Right lobe of liver (tissue), 6 donors: ENCODE measurements at regions not wholly inside any gene's neighbourhood (a gene's known extent, or its start where the extent isn't known, plus 50 kb on each side); places are given as distances from the start of the nearest gene placed in this dataset.
A peak's percentile ranks its signal among the peaks of the same experiment; 100 is the strongest.

Experiments used
- ATAC-seq, 4 donors: fragments of 200-7000 bp; cut with Tn5 transposase; one replicate each; pipeline ENCODE4 v1.9.1; 2020; ENCODE audit warnings: mild to moderate bottlenecking in 4 of 4, moderate library complexity in 4 of 4
- DNase-seq, 3 donors: peaks; one replicate each; pipeline ENCODE4 v3.0.0-alpha.2; 2020
- H3K27ac ChIP-seq, 3 donors: fragments of 200-600 bp; one replicate each; pipeline ENCODE4 v1.8.0; 2022
- H3K27me3 ChIP-seq, 2 donors: fragments of 200-600 bp; one replicate each; pipeline ENCODE4 v1.8.0; 2022
- H3K36me3 ChIP-seq, 4 donors: fragments of 200-600 bp; sonication (generic) in 1 of 4; one replicate each; pipeline versions ENCODE4 v1.5.1 to v1.8.0; 2017 to 2022; ENCODE audit warnings: control low read depth in 1 of 4
- H3K4me1 ChIP-seq, 4 donors: fragments of 200-600 bp; sonication (generic) in 1 of 4; one replicate each; pipeline versions ENCODE4 v1.5.1 to v1.8.0; 2017 to 2022; ENCODE audit warnings: control low read depth in 1 of 4
- H3K4me3 ChIP-seq, 3 donors: fragments of 200-600 bp; one replicate each; pipeline ENCODE4 v1.8.0; 2022
- H3K9me3 ChIP-seq, 4 donors: fragments of 200-600 bp; sonication (generic) in 1 of 4; one replicate each; pipeline versions ENCODE4 v1.5.1 to v1.8.0; 2017 to 2022; ENCODE audit warnings: control low read depth in 1 of 4
- POLR2A ChIP-seq: fragments of 450-650 bp; IDR thresholded peaks from one replicate; pipeline ENCODE4 v1.6.1; 2017; ENCODE audit warnings: antibody characterized with exemption, mild to moderate bottlenecking
- WGBS: methylation state at CpG from one replicate; pipeline ENCODE4 v1.1.6; 2018; ENCODE audit warnings: low coverage, low lambda C conversion rate; ENCODE audit not compliant: insufficient coverage; ENCODE audit errors: missing lambda C conversion rate; 5-methylcytosine and 5-hydroxymethylcytosine counted together
- intact Hi-C, 2 donors: fragments of 100-400 bp; cut with DNase I; formaldehyde crosslinking; loops; one replicate each; pipeline versions ENCODE4 v1.11.2 to v1.14.1; 2022
- TF ChIP-seq, protein P1 (sequence below), 4 donors: fragments of 200-600 bp in 3 of 4; fragments of 450-650 bp in 1 of 4; IDR thresholded peaks; one replicate each; pipeline versions ENCODE4 v1.5.1 to v1.8.0; 2016 to 2022; ENCODE audit warnings: antibody characterized with exemption in 4 of 4, mild to moderate bottlenecking in 2 of 4
- donor health status: DM: no; HTN: yes; CAD: no.
- donor health status: DM: no; HTN: no; CAD: no.
- donor health status: DM: no; HTN: no; CAD: no.
- donor health status: DM: no; HTN: yes; CAD: no.
- donor health status: DM: no; HTN: yes; CAD: no.

DNA sequence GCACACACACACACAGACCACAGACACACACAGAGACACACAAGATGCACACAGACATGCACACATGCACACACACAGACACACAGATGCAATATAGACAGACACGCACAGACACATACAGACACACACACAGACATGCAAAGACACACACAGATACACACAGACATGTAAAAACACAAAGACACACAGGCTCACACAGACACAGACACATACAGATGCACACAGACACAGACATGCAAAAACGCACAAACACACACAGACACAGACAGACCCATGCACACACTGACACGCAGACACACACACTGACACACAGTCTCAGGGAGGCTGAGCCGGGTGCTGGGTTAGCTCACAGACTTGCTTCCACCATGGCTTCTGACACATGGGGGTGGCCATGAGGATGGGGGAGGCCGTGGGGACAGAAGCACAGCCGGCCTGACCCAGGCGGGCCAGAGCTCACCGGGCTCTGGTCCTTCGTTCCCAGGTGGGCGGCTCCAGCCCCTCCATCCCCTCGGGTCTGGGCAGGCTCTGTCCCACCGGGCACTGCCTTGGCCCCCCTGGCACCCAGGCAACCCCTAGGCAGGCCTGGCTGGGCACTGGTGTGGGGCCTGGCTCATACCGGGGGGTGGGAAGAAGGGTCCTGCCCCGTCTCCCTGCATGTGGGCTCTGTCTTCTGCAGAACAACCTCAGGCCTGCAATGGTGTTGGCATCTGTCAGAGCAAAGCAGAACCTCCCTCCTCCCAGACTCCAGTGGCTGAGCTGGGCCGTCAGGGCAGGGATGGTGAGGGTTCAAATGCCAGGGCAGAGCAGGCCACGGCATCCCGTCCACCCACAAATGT lies 1489.5 kb downstream of the BRD1 start:
- ATAC-seq, result no peak
- H3K27me3 ChIP-seq, result no peaks in the 10 kb centered on the region
- no peak overlapping the region for H3K4me3 ChIP-seq
- 74% methylated on average over 3 of the region's 17 CpGs for WGBS
- no peaks in the 10 kb centered on the region for H3K4me1 ChIP-seq
- H3K36me3 ChIP-seq, result no peaks in the 10 kb centered on the region
- no peak for TF ChIP-seq POLR2A
- TF ChIP-seq, protein P1, sequence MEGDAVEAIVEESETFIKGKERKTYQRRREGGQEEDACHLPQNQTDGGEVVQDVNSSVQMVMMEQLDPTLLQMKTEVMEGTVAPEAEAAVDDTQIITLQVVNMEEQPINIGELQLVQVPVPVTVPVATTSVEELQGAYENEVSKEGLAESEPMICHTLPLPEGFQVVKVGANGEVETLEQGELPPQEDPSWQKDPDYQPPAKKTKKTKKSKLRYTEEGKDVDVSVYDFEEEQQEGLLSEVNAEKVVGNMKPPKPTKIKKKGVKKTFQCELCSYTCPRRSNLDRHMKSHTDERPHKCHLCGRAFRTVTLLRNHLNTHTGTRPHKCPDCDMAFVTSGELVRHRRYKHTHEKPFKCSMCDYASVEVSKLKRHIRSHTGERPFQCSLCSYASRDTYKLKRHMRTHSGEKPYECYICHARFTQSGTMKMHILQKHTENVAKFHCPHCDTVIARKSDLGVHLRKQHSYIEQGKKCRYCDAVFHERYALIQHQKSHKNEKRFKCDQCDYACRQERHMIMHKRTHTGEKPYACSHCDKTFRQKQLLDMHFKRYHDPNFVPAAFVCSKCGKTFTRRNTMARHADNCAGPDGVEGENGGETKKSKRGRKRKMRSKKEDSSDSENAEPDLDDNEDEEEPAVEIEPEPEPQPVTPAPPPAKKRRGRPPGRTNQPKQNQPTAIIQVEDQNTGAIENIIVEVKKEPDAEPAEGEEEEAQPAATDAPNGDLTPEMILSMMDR (IDR thresholded peaks at IDR 0.05), result no peak
- no peaks in the 10 kb centered on the region for H3K9me3 ChIP-seq
- H3K27ac ChIP-seq, result no peak overlapping the region
- intact Hi-C loops, result no loop called here
- DNase-seq, result peak in 1 of 3 donors; percentile 41

DNA sequence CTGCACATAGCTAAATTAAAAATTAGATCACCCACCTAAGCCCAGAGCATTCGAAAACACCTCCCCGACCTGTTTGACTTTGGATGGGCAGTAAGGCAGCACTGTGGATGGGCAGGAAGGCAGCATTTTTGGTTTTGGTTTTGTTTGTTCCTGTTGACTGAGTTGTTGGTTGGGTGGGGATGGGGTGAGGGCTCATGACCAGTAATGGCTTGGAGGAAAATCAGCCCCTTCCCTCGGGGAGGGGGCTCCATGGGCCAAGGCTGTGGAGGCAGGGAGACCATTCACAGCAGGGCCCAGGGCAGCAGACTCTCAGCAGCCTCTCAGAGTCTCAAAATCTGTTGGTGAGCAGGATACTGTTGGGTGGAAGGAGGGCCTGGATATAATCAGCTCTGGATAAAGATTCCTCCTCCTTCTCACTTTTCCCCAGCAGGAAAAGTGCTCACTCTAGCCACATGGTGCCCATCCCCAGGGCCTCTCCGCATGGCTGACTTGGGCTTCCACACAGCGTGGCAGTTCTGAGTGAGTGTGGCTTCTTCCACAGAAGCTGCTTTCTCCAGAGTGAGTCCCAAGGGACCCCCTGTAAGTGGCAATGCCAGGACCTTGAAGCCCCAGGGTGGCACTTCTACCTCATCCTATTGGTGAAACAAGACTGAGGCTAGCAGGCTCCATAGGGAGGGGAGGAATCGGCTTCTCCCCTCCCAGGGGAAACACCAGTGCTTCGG lies 1491.2 kb downstream of the BRD1 start:
- TF ChIP-seq, protein P1 (IDR thresholded peaks at IDR 0.05), result no peak
- TF ChIP-seq POLR2A, result no peak
- H3K4me1 ChIP-seq, result no peaks in the 10 kb centered on the region
- WGBS, result 53% methylated on average over 5 of the region's 7 CpGs
- H3K27ac ChIP-seq, result no peak overlapping the region
- no peaks in the 10 kb centered on the region for H3K9me3 ChIP-seq
- H3K36me3 ChIP-seq, result no peaks in the 10 kb centered on the region
- no peaks in the 10 kb centered on the region for H3K27me3 ChIP-seq
- DNase-seq (no peak), ATAC-seq (no peak)
- intact Hi-C loops, result no loop called here
- H3K4me3 ChIP-seq, result no peak overlapping the region

DNA sequence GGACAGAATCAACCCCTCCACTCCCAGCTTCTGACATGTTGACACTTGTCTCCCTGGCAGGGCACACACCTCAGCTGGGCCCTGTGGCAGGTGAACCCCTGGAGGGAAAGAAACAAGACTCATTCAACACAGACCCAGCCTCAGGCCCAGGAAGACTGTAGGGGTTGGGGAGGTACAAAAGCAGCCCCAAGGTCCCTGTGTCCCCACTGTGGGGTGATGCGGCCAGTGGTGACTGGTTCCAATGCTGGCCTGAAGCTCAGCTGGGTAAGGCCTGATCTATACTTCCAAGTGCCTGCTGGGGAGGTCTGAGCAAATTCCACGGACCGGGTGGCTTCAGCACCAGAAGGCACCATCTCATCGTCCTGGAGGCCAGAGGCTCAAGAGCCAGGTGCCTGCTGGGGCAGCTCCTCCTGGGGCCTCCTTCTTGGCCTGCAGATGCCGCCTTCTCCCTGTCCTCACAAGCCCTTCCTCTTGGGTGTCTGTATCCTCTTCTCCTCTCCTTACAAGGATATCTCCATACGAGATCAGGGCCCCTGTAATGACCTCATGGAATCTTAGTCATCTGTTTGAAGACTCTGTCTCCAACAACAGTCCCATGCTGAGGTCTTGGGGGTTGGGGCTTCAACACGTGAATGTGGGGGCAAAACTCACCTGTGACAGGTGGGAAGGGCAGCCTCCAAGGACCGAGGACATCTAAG lies 1492.1 kb downstream of the BRD1 start:
- Histone ChIP-seq H3K36me3 (no peaks in the 10 kb centered on the region), H3K4me1 (no peaks in the 10 kb centered on the region), H3K4me3 (no peak overlapping the region), H3K9me3 (no peaks in the 10 kb centered on the region), H3K27ac (no peak overlapping the region), H3K27me3 (no peaks in the 10 kb centered on the region)
- 53% methylated on average over 4 of the region's 8 CpGs for WGBS
- intact Hi-C loops, result no loop called here
- ATAC-seq (no peak), DNase-seq (no peak)
- no peak for TF ChIP-seq POLR2A
- TF ChIP-seq, protein P1 (IDR thresholded peaks at IDR 0.05), result no peak

DNA sequence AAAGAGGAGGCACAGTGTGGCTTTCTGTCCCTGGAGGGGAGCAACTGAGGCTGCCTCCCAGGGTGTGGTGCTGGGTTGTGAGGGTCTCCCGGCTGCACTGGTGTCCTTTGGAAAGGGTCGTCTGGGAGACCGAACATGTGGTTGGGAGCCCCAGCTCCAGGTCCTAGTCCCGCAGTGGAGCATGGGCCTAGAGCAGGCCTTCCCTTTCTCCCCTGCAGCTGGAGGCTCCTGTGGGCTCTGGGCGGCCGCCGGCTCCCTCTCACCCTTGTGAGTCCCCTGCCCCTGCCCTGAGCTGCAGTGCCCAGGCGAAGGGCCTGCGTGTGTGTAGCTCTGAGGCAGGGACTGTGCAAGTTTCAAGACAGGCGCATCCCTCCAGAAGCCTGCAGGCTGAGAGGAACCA lies 1492.7 kb downstream of the BRD1 start:
- Histone ChIP-seq H3K27me3 (no peaks in the 10 kb centered on the region), H3K4me1 (no peaks in the 10 kb centered on the region), H3K4me3 (no peak overlapping the region), H3K27ac (no peak overlapping the region), H3K9me3 (no peaks in the 10 kb centered on the region), H3K36me3 (no peaks in the 10 kb centered on the region)
- ATAC-seq (no peak), DNase-seq (no peak)
- WGBS, result no CpG with 5 or more reads among the region's 10 CpGs
- TF ChIP-seq POLR2A, result no peak
- TF ChIP-seq, protein P1 (IDR thresholded peaks at IDR 0.05), result no peak
- intact Hi-C loops, result no loop called here
